ENCODE measurements at regions not wholly inside any gene's neighbourhood (a gene's known extent, or its start where the extent isn't known, plus 50 kb on each side); places are given as distances from the start of the nearest gene placed in this dataset.

DNA sequence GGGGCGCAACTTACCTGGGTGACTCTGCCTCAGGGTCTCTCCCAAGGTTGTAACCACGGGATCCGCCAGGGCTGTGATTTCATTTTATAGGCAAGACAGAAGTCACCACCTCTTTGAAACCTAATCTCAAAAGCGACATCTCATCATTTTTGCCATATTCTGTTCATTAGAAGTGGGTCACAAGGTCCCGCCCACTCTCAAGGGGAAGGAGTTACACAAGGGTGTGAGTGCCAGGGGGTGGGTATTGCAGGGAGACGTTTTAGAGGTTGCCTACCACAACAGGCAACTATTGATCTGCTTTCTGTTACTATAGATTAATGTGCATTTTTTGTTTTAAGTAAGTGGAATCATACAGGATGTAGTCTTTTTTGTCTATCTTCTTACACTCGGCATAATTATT lies 56.6 kb upstream of the ADPGK start:
- TF ChIP-seq, protein P1, sequence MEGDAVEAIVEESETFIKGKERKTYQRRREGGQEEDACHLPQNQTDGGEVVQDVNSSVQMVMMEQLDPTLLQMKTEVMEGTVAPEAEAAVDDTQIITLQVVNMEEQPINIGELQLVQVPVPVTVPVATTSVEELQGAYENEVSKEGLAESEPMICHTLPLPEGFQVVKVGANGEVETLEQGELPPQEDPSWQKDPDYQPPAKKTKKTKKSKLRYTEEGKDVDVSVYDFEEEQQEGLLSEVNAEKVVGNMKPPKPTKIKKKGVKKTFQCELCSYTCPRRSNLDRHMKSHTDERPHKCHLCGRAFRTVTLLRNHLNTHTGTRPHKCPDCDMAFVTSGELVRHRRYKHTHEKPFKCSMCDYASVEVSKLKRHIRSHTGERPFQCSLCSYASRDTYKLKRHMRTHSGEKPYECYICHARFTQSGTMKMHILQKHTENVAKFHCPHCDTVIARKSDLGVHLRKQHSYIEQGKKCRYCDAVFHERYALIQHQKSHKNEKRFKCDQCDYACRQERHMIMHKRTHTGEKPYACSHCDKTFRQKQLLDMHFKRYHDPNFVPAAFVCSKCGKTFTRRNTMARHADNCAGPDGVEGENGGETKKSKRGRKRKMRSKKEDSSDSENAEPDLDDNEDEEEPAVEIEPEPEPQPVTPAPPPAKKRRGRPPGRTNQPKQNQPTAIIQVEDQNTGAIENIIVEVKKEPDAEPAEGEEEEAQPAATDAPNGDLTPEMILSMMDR (IDR thresholded peaks at IDR 0.05; ENCODE audit: low read length): no peak
- TF ChIP-seq EZH2 (IDR thresholded peaks at IDR 0.05; ENCODE audit: borderline replicate concordance, low read length): no peak

All from OCI-LY1 (cell line).